H9 (cell line): ENCODE measurements at regions not wholly inside any gene's neighbourhood (a gene's known extent, or its start where the extent isn't known, plus 50 kb on each side); places are given as distances from the start of the nearest gene placed in this dataset.

Experiments used
- DNase-seq: peaks from one replicate; pipeline ENCODE4 v3.0.0-alpha.2; 2017
- H2AFZ ChIP-seq: one replicate; pipeline ENCODE4 v1.6.1; 2013; ENCODE audit warnings: mild to moderate bottlenecking, low read length, control low read depth, moderate library complexity
- H2AK5ac ChIP-seq: 2 replicates; pipeline ENCODE4 v1.6.1; 2013; ENCODE audit warnings: low read length, control low read depth, mixed read lengths; ENCODE audit not compliant: insufficient read length
- H2BK120ac ChIP-seq: one replicate; pipeline ENCODE4 v1.6.1; 2013; ENCODE audit warnings: low read depth, mild to moderate bottlenecking, low read length, control low read depth, inconsistent platforms; ENCODE audit not compliant: poor library complexity, severe bottlenecking
- H2BK12ac ChIP-seq: 2 replicates; pipeline ENCODE4 v1.6.1; 2013; ENCODE audit warnings: low read length, control low read depth, mixed read lengths, low read depth; ENCODE audit not compliant: insufficient read length
- H2BK15ac ChIP-seq: 2 replicates; pipeline ENCODE4 v1.6.1; 2013; ENCODE audit warnings: low read depth, low read length, control low read depth
- H2BK20ac ChIP-seq: one replicate; pipeline ENCODE4 v1.6.1; 2013; ENCODE audit warnings: low read depth, mild to moderate bottlenecking, low read length, control low read depth, inconsistent platforms; ENCODE audit not compliant: poor library complexity, severe bottlenecking
- H2BK5ac ChIP-seq: 2 replicates; pipeline ENCODE4 v1.6.1; 2013; ENCODE audit warnings: low read length, control low read depth, mixed read lengths; ENCODE audit not compliant: insufficient read length
- H3K14ac ChIP-seq: 2 replicates; pipeline ENCODE4 v1.6.1; 2013; ENCODE audit warnings: low read length, control low read depth; ENCODE audit not compliant: insufficient read depth
- H3K18ac ChIP-seq: 2 replicates; pipeline ENCODE4 v1.6.1; 2013; ENCODE audit warnings: low read depth, mild to moderate bottlenecking, mixed read lengths, low read length, control low read depth; ENCODE audit not compliant: insufficient read length
- H3K23ac ChIP-seq: 2 replicates; pipeline ENCODE4 v1.6.1; 2013; ENCODE audit warnings: low read length, control low read depth, mixed read lengths, low read depth; ENCODE audit not compliant: insufficient read length
- H3K23me2 ChIP-seq: 2 replicates; pipeline ENCODE4 v1.6.1; 2013; ENCODE audit warnings: low read depth, mild to moderate bottlenecking, mixed read lengths, low read length, control low read depth; ENCODE audit not compliant: insufficient read length, poor library complexity, severe bottlenecking
- H3K27ac ChIP-seq: 2 replicates; pipeline ENCODE4 v1.5.1; 2013; ENCODE audit warnings: low read length, control low read depth, mixed read lengths, low read depth; ENCODE audit not compliant: insufficient read length
- H3K27me3 ChIP-seq: 2 replicates; pipeline ENCODE4 v1.6.1; 2013; ENCODE audit warnings: low read length, control low read depth, inconsistent platforms; ENCODE audit not compliant: insufficient read depth
- H3K4ac ChIP-seq: 2 replicates; pipeline ENCODE4 v1.6.1; 2013; ENCODE audit warnings: low read depth, mild to moderate bottlenecking, control low read depth, inconsistent platforms, low read length, moderate library complexity
- H3K4me1 ChIP-seq: 2 replicates; pipeline ENCODE4 v1.6.1; 2013; ENCODE audit warnings: low read length, control low read depth, inconsistent platforms; ENCODE audit not compliant: insufficient read depth
- H3K4me2 ChIP-seq: 2 replicates; pipeline ENCODE4 v1.6.1; 2013; ENCODE audit warnings: low read length, control low read depth, mixed read lengths; ENCODE audit not compliant: insufficient read length, insufficient read depth
- H3K56ac ChIP-seq: 2 replicates; pipeline ENCODE4 v1.6.1; 2013; ENCODE audit warnings: low read depth, mild to moderate bottlenecking, mixed read lengths, low read length, control low read depth; ENCODE audit not compliant: insufficient read length
- H3K79me1 ChIP-seq: 2 replicates; pipeline ENCODE4 v1.6.1; 2013; ENCODE audit warnings: low read depth, mild to moderate bottlenecking, moderate library complexity, low read length, control low read depth, inconsistent platforms; ENCODE audit not compliant: insufficient read depth, poor library complexity, severe bottlenecking
- H3K79me2 ChIP-seq: 2 replicates; pipeline ENCODE4 v1.6.1; 2013; ENCODE audit warnings: low read length, control low read depth, inconsistent platforms; ENCODE audit not compliant: insufficient read depth
- H3K9ac ChIP-seq: 2 replicates; pipeline ENCODE4 v1.6.1; 2013; ENCODE audit warnings: low read length, control low read depth, mixed read lengths; ENCODE audit not compliant: insufficient read length; ENCODE audit errors: extremely low read depth
- H3K9me3 ChIP-seq: one replicate; pipeline ENCODE4 v1.6.1; 2013; ENCODE audit warnings: low read depth, low read length, inconsistent platforms; ENCODE audit not compliant: control insufficient read depth
- H3T11ph ChIP-seq: one replicate; pipeline ENCODE4 v1.6.1; 2013; ENCODE audit warnings: mild to moderate bottlenecking, low read length, control low read depth, inconsistent platforms
- H4K20me1 ChIP-seq: one replicate; pipeline ENCODE4 v1.6.1; 2013; ENCODE audit not compliant: control insufficient read depth, insufficient read length, insufficient read depth
- H4K5ac ChIP-seq: 2 replicates; pipeline ENCODE4 v1.6.1; 2013; ENCODE audit warnings: low read depth, mild to moderate bottlenecking, mixed read lengths, low read length, control low read depth; ENCODE audit not compliant: insufficient read length
- H4K8ac ChIP-seq: replicated peaks from 2 replicates; pipeline ENCODE4 v1.6.1; 2013; ENCODE audit warnings: low read length, control low read depth, mixed read lengths, low read depth; ENCODE audit not compliant: insufficient read length
- H4K91ac ChIP-seq: 2 replicates; pipeline ENCODE4 v1.6.1; 2013; ENCODE audit warnings: low read depth, mild to moderate bottlenecking, moderate library complexity, mixed read lengths, low read length, control low read depth; ENCODE audit not compliant: insufficient read length
- H3K27ac Mint-ChIP-seq, 3 experiments: 2 replicates in 2 of 3; 3 replicates in 1 of 3; pipeline ENCODE4 v1.8.0; 2020 to 2021; ENCODE audit warnings: mixed read lengths in 3 of 3, mild to moderate bottlenecking in 1 of 3, moderate library complexity in 1 of 3
- H3K27me3 Mint-ChIP-seq: 2 replicates; pipeline ENCODE4 v1.8.0; 2021; ENCODE audit warnings: low read depth, mild to moderate bottlenecking, moderate library complexity, mixed read lengths
- H3K36me3 Mint-ChIP-seq, 3 experiments: 2 replicates in 2 of 3; 3 replicates in 1 of 3; pipeline ENCODE4 v1.8.0; 2020 to 2021; ENCODE audit warnings: low read depth in 3 of 3, mixed read lengths in 3 of 3; ENCODE audit not compliant: insufficient read depth in 1 of 3
- H3K4me1 Mint-ChIP-seq, 2 experiments: 2 replicates each; pipeline ENCODE4 v1.8.0; 2020; ENCODE audit warnings: mixed read lengths in 2 of 2
- H3K4me3 Mint-ChIP-seq, 2 experiments: 2 replicates in 1 of 2; 3 replicates in 1 of 2; pipeline ENCODE4 v1.8.0; 2020 to 2021; ENCODE audit warnings: mild to moderate bottlenecking in 2 of 2, mixed read lengths in 2 of 2, moderate library complexity in 1 of 2
- H3K9me3 Mint-ChIP-seq, 2 experiments: 2 replicates in 1 of 2; 3 replicates in 1 of 2; pipeline ENCODE4 v1.8.0; 2020; ENCODE audit warnings: mild to moderate bottlenecking in 2 of 2, mixed read lengths in 2 of 2, moderate library complexity in 1 of 2
- WGBS: extraction: QIAGEN DNeasy Blood & Tissue Kit; methylation state at CpG from one replicate; pipeline ENCODE4 v1.1.7; 2013; ENCODE audit warnings: missing lambda C conversion rate, low lambda C conversion rate, mixed read lengths; ENCODE audit not compliant: insufficient read length; ENCODE audit errors: extremely low coverage; 5-methylcytosine and 5-hydroxymethylcytosine counted together
- TF ChIP-seq, protein P1 (sequence below): fragments of 200-600 bp; sonication (generic); conservative IDR thresholded peaks from 3 replicates; pipeline ENCODE4 v1.8.0; 2021; ENCODE audit warnings: antibody characterized with exemption, mild to moderate bottlenecking

DNA sequence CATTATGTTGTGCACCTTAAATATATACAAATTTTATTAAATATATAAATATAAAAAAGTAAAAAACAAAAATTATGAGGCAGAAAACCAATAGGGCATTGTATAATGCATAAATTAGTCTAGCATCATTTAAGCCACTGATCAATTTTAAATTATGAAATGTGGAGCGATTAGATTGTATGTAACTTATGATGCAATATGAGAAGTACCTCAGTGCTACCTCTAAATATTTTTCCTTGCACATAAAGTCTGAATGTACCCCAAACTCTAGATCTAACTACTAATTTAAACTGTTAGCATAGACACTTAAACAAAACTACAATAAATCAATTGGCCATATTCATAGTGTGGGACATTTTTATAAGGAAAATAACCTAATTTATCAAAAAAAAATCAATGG is 1178.5 kb upstream of the MIR17HG start:
- Mint-ChIP-seq H3K27ac (no peak overlapping the region), H3K36me3 (no peaks in the 10 kb centered on the region), H3K4me1 (peaks cover 4 to 5% of the 10 kb centered on the region in 2 experiments), H3K4me3 (no peak overlapping the region), H3K27me3 (no peaks in the 10 kb centered on the region), H3K9me3 (no peaks in the 10 kb centered on the region)
- no peak overlapping the region for H2BK120ac ChIP-seq
- no peak overlapping the region for H3K14ac ChIP-seq
- H3K9ac ChIP-seq, result no peak overlapping the region
- no peak overlapping the region for H3K23ac ChIP-seq
- H2BK12ac ChIP-seq, result no peak overlapping the region
- TF ChIP-seq, protein P1, sequence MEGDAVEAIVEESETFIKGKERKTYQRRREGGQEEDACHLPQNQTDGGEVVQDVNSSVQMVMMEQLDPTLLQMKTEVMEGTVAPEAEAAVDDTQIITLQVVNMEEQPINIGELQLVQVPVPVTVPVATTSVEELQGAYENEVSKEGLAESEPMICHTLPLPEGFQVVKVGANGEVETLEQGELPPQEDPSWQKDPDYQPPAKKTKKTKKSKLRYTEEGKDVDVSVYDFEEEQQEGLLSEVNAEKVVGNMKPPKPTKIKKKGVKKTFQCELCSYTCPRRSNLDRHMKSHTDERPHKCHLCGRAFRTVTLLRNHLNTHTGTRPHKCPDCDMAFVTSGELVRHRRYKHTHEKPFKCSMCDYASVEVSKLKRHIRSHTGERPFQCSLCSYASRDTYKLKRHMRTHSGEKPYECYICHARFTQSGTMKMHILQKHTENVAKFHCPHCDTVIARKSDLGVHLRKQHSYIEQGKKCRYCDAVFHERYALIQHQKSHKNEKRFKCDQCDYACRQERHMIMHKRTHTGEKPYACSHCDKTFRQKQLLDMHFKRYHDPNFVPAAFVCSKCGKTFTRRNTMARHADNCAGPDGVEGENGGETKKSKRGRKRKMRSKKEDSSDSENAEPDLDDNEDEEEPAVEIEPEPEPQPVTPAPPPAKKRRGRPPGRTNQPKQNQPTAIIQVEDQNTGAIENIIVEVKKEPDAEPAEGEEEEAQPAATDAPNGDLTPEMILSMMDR, result no peak
- no peak overlapping the region for H2AFZ ChIP-seq
- H3K23me2 ChIP-seq, result no peaks in the 10 kb centered on the region
- no peak overlapping the region for H2BK5ac ChIP-seq
- H4K91ac ChIP-seq, result no peak overlapping the region
- no peak overlapping the region for H3K4me2 ChIP-seq
- H4K20me1 ChIP-seq, result no peaks in the 10 kb centered on the region
- DNase-seq, result no peak
- H3K4me1 ChIP-seq, result no peaks in the 10 kb centered on the region
- no peak overlapping the region for H2AK5ac ChIP-seq
- no peaks in the 10 kb centered on the region for H3K79me2 ChIP-seq
- no peak overlapping the region for H3K56ac ChIP-seq
- no CpG with 5 or more reads among the region's 1 CpG for WGBS
- no peaks in the 10 kb centered on the region for H3K9me3 ChIP-seq
- H3K79me1 ChIP-seq, result no peaks in the 10 kb centered on the region
- H3K27me3 ChIP-seq, result no peaks in the 10 kb centered on the region
- H3K4ac ChIP-seq, result no peak overlapping the region
- H2BK15ac ChIP-seq, result no peak overlapping the region
- H3K27ac ChIP-seq, result no peak overlapping the region
- H2BK20ac ChIP-seq, result no peak overlapping the region
- no peak overlapping the region for H3K18ac ChIP-seq
- H4K8ac ChIP-seq, result no peak overlapping the region
- no peak overlapping the region for H4K5ac ChIP-seq
- H3T11ph ChIP-seq, result no peak overlapping the region
